SK-N-SH (cell line): ENCODE measurements at regions not wholly inside any gene's neighbourhood (a gene's known extent, or its start where the extent isn't known, plus 50 kb on each side); places are given as distances from the start of the nearest gene placed in this dataset.

Experiments
- CTCF ChIA-PET: fragments of 300-600, 350-600 bp; formaldehyde crosslinking; extraction: SDS; loops from one replicate; lab custom pipeline; 2021; lab: Yijun Ruan, JAX
- POLR2A ChIA-PET: fragments of 350-600 bp; sonication (Branson Sonifier 250); formaldehyde crosslinking; extraction: SDS; loops from one replicate; lab custom pipeline; 2020; ENCODE audit warnings: antibody characterized with exemption, inconsistent platforms; lab: Yijun Ruan, JAX
- DNase-seq: peaks from one replicate; pipeline ENCODE4 v3.0.0; 2012
- H2AFZ ChIP-seq: fragments of 200-600 bp; sonication (generic); 2 replicates; pipeline ENCODE4 v1.8.1; 2016; ENCODE audit warnings: antibody characterized with exemption, mild to moderate bottlenecking, low read depth
- H3F3A ChIP-seq: fragments of 200-600 bp; sonication (generic); replicated peaks from 2 replicates; pipeline ENCODE3; 2016; ENCODE audit warnings: antibody characterized with exemption, mild to moderate bottlenecking; ENCODE audit not compliant: insufficient read depth
- H3K27ac ChIP-seq, 2 experiments: fragments of 200-500 bp in 1 of 2; fragments of 200-600 bp in 1 of 2; sonication (Bioruptor generic) in 1 of 2; sonication (generic), shearing (Covaris generic) in 1 of 2; 2 replicates each; pipeline versions ENCODE4 v1.5.1 to v1.6.1; 2014 to 2016; ENCODE audit warnings: low read depth in 2 of 2, inconsistent platforms in 1 of 2, low read length in 1 of 2, mild to moderate bottlenecking in 1 of 2, mixed read lengths in 1 of 2
- H3K27me3 ChIP-seq: fragments of 200-600 bp; sonication (generic), shearing (Covaris generic); 2 replicates; pipeline ENCODE4 v1.6.1; 2016; ENCODE audit warnings: mixed run types; ENCODE audit not compliant: insufficient read depth
- H3K36me3 ChIP-seq, 2 experiments: fragments of 200-500 bp in 1 of 2; fragments of 200-600 bp in 1 of 2; sonication (Bioruptor generic) in 1 of 2; sonication (generic) in 1 of 2; replicated peaks in 1 of 2; 2 replicates each; pipeline versions ENCODE3 to v1.5.1; 2014 to 2016; ENCODE audit warnings: low read length in 1 of 2, mild to moderate bottlenecking in 1 of 2; ENCODE audit not compliant: insufficient read depth in 2 of 2, control insufficient read depth in 1 of 2
- H3K4me1 ChIP-seq, 2 experiments: fragments of 200-500 bp in 1 of 2; fragments of 200-600 bp in 1 of 2; sonication (Bioruptor generic) in 1 of 2; sonication (generic), shearing (Covaris generic) in 1 of 2; 2 replicates each; pipeline versions ENCODE4 v1.5.1 to v1.6.1; 2014 to 2016; ENCODE audit warnings: low read depth in 1 of 2, low read length in 1 of 2, mixed run types in 1 of 2; ENCODE audit not compliant: insufficient read depth in 2 of 2, control insufficient read depth in 1 of 2
- H3K4me2 ChIP-seq: fragments of 200-600 bp; sonication (generic), shearing (Covaris generic); 2 replicates; pipeline ENCODE4 v1.6.1; 2017; ENCODE audit warnings: mixed run types
- H3K4me3 ChIP-seq, 2 experiments: fragments of 200-500 bp in 1 of 2; fragments of 200-600 bp in 1 of 2; sonication (Bioruptor generic) in 1 of 2; sonication (generic), shearing (Covaris generic) in 1 of 2; 2 replicates each; pipeline versions ENCODE4 v1.5.1 to v1.8.1; 2014 to 2016; ENCODE audit warnings: low read depth in 2 of 2, inconsistent platforms in 1 of 2, low read length in 1 of 2, mild to moderate bottlenecking in 1 of 2, mixed read lengths in 1 of 2, moderate library complexity in 1 of 2
- H3K79me2 ChIP-seq: fragments of 200-600 bp; sonication (generic); 2 replicates; pipeline ENCODE4 v1.8.1; 2017; ENCODE audit warnings: mild to moderate bottlenecking; ENCODE audit not compliant: insufficient read depth
- H3K9ac ChIP-seq: fragments of 200-600 bp; sonication (generic); 2 replicates; pipeline ENCODE4 v1.6.1; 2017; ENCODE audit warnings: mixed run types
- H3K9me2 ChIP-seq: fragments of 200-600 bp; sonication (generic); 2 replicates; pipeline ENCODE4 v1.6.1; 2017; ENCODE audit warnings: mixed run types
- H3K9me3 ChIP-seq: fragments of 200-600 bp; sonication (generic); 2 replicates; pipeline ENCODE4 v1.6.1; 2017; ENCODE audit warnings: mixed run types, mild to moderate bottlenecking, moderate library complexity
- H4K20me1 ChIP-seq: fragments of 200-600 bp; sonication (generic); 2 replicates; pipeline ENCODE4 v1.6.1; 2017; ENCODE audit warnings: mild to moderate bottlenecking, mixed run types; ENCODE audit not compliant: insufficient read depth
- CHD2 ChIP-seq: fragments of 150-350 bp; IDR thresholded peaks from 2 replicates; pipeline ENCODE4 v1.6.1; 2018; ENCODE audit warnings: low read length; ENCODE audit not compliant: partially characterized antibody
- ELF1 ChIP-seq: IDR thresholded peaks from 2 replicates; pipeline ENCODE4 v1.4.0; 2012
- EP300 ChIP-seq, 2 experiments: IDR thresholded peaks; 2 replicates each; pipeline versions ENCODE4 v1.4.0 to v1.6.1; 2012; ENCODE audit warnings: borderline replicate concordance in 1 of 2, low read depth in 1 of 2, low read length in 1 of 2
- FOSL2 ChIP-seq: IDR thresholded peaks from 2 replicates; pipeline ENCODE4 v1.4.0; 2012; ENCODE audit warnings: low read depth, mild to moderate bottlenecking, moderate library complexity, borderline replicate concordance
- FOXJ3 ChIP-seq: sonication (generic); formaldehyde crosslinking; IDR thresholded peaks from 2 replicates; pipeline ENCODE4 v1.5.1; 2020; ENCODE audit warnings: mild to moderate bottlenecking, missing genetic modification reagents
- FOXM1 ChIP-seq: IDR thresholded peaks from 2 replicates; pipeline ENCODE4 v1.4.0; 2012; ENCODE audit warnings: low read depth, mild to moderate bottlenecking
- GABPA ChIP-seq: IDR thresholded peaks from 2 replicates; pipeline ENCODE4 v1.4.0; 2012; ENCODE audit warnings: low read depth, mild to moderate bottlenecking
- MEF2A ChIP-seq: IDR thresholded peaks from 2 replicates; pipeline ENCODE4 v1.4.0; 2012; ENCODE audit warnings: low read depth, borderline replicate concordance
- NFIC ChIP-seq: IDR thresholded peaks from 2 replicates; pipeline ENCODE4 v1.4.0; 2012; ENCODE audit warnings: borderline replicate concordance
- RFX5 ChIP-seq: IDR thresholded peaks from 2 replicates; pipeline ENCODE4 v1.6.1; 2012; ENCODE audit warnings: mild to moderate bottlenecking, improper control_type of control experiment, low read length
- RXRA ChIP-seq: IDR thresholded peaks from 2 replicates; pipeline ENCODE4 v1.4.0; 2012; ENCODE audit warnings: low read depth, mild to moderate bottlenecking, borderline replicate concordance
- SMC3 ChIP-seq: IDR thresholded peaks from 2 replicates; pipeline ENCODE4 v1.6.1; 2012; ENCODE audit warnings: low read depth, low read length, improper control_type of control experiment
- TAF1 ChIP-seq: IDR thresholded peaks from 2 replicates; pipeline ENCODE4 v1.6.1; 2012; ENCODE audit warnings: low read depth, mild to moderate bottlenecking, low read length, moderate library complexity, borderline replicate concordance
- TCF12 ChIP-seq: IDR thresholded peaks from 2 replicates; pipeline ENCODE4 v1.4.0; 2012
- YY1 ChIP-seq: IDR thresholded peaks from 2 replicates; pipeline ENCODE4 v1.4.0; 2012; ENCODE audit warnings: low read depth, mild to moderate bottlenecking
- WGBS: methylation state at CpG from one replicate; pipeline ENCODE4 v1.1.6; 2017; ENCODE audit warnings: low lambda C conversion rate; 5-methylcytosine and 5-hydroxymethylcytosine counted together
- TF ChIP-seq, protein P1 (sequence below): IDR thresholded peaks from 2 replicates; pipeline ENCODE4; 2012
- TF ChIP-seq, protein P2 (sequence below): fragments of 150-350 bp; IDR thresholded peaks from 2 replicates; pipeline ENCODE4 v1.6.1; 2016; ENCODE audit warnings: mild to moderate bottlenecking, low read depth, low read length
- TF ChIP-seq, protein P3 (sequence below): IDR thresholded peaks from 2 replicates; pipeline ENCODE4 v1.4.0; 2012; ENCODE audit warnings: low read depth, borderline replicate concordance
- TF ChIP-seq, protein P4 (sequence below): fragments of 150-350 bp; IDR thresholded peaks from 2 replicates; pipeline ENCODE4 v1.6.1; 2017; ENCODE audit warnings: antibody characterized with exemption, low read length, low read depth, borderline replicate concordance
- TF ChIP-seq, protein P5 (sequence below): fragments of 200-600 bp; sonication (generic); IDR thresholded peaks from 2 replicates; pipeline ENCODE4 v1.6.1; 2017; ENCODE audit warnings: antibody characterized with exemption, mild to moderate bottlenecking, moderate library complexity

DNA sequence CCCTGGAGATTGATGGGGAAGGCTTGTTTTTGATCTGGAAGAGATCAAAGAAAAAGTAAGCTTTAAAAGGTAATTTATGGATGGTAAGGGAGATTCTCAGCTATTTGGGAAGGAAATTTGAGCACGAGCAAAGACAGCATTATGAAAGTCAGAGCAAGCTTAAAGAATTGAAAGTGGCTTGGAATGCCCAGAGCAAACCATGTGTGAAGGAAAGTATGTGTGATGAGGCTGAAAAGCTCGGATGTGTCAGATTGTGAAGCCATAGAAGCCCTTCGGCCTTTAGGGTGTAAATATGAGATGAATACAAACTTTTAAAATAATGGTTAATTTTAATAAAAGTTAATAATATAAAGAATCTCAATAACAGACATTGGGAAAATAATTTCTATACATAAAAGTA, 377.4 kb upstream of the DSEL start:
- ChIA-PET CTCF (interaction anchor here (0.6 kb wide), 1 partner anchor 1353 kb away, joined by 3 read pairs; no protein-coding TSS in a partner anchor), POLR2A (no interaction called here)
- Histone ChIP-seq H3K4me1 (no peaks in the 10 kb centered on the region), H3K79me2 (no peaks in the 10 kb centered on the region), H3K9me2 (no peaks in the 10 kb centered on the region), H3K4me2 (no peak overlapping the region), H2AFZ (no peak overlapping the region), H3F3A (no peaks in the 10 kb centered on the region), H3K36me3 (no peaks in the 10 kb centered on the region), H3K27me3 (no peaks in the 10 kb centered on the region), H3K27ac (no peak overlapping the region), H3K9me3 (no peaks in the 10 kb centered on the region), H3K9ac (no peak overlapping the region), H4K20me1 (no peaks in the 10 kb centered on the region), H3K4me3 (no peak overlapping the region)
- TF ChIP-seq RXRA (no peak), RFX5 (no peak), NFIC (no peak), EP300 (IDR thresholded peaks at IDR 0.05; ENCODE audit: borderline replicate concordance in 1 of 2, low read depth in 1 of 2, low read length in 1 of 2) (no peak), YY1 (no peak), ELF1 (no peak), FOSL2 (no peak), TAF1 (no peak), FOXJ3 (no peak), FOXM1 (no peak), MEF2A (no peak), TCF12 (no peak), SMC3 (no peak), GABPA (no peak), CHD2 (no peak)
- TF ChIP-seq, protein P1, sequence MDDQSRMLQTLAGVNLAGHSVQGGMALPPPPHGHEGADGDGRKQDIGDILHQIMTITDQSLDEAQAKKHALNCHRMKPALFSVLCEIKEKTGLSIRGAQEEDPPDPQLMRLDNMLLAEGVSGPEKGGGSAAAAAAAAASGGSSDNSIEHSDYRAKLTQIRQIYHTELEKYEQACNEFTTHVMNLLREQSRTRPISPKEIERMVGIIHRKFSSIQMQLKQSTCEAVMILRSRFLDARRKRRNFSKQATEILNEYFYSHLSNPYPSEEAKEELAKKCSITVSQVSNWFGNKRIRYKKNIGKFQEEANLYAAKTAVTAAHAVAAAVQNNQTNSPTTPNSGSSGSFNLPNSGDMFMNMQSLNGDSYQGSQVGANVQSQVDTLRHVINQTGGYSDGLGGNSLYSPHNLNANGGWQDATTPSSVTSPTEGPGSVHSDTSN: no peak
- TF ChIP-seq, protein P2, sequence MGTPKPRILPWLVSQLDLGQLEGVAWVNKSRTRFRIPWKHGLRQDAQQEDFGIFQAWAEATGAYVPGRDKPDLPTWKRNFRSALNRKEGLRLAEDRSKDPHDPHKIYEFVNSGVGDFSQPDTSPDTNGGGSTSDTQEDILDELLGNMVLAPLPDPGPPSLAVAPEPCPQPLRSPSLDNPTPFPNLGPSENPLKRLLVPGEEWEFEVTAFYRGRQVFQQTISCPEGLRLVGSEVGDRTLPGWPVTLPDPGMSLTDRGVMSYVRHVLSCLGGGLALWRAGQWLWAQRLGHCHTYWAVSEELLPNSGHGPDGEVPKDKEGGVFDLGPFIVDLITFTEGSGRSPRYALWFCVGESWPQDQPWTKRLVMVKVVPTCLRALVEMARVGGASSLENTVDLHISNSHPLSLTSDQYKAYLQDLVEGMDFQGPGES: no peak
- TF ChIP-seq, protein P3, sequence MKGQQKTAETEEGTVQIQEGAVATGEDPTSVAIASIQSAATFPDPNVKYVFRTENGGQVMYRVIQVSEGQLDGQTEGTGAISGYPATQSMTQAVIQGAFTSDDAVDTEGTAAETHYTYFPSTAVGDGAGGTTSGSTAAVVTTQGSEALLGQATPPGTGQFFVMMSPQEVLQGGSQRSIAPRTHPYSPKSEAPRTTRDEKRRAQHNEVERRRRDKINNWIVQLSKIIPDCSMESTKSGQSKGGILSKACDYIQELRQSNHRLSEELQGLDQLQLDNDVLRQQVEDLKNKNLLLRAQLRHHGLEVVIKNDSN: no peak
- TF ChIP-seq, protein P4, sequence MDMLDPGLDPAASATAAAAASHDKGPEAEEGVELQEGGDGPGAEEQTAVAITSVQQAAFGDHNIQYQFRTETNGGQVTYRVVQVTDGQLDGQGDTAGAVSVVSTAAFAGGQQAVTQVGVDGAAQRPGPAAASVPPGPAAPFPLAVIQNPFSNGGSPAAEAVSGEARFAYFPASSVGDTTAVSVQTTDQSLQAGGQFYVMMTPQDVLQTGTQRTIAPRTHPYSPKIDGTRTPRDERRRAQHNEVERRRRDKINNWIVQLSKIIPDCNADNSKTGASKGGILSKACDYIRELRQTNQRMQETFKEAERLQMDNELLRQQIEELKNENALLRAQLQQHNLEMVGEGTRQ: no peak
- TF ChIP-seq, protein P5, sequence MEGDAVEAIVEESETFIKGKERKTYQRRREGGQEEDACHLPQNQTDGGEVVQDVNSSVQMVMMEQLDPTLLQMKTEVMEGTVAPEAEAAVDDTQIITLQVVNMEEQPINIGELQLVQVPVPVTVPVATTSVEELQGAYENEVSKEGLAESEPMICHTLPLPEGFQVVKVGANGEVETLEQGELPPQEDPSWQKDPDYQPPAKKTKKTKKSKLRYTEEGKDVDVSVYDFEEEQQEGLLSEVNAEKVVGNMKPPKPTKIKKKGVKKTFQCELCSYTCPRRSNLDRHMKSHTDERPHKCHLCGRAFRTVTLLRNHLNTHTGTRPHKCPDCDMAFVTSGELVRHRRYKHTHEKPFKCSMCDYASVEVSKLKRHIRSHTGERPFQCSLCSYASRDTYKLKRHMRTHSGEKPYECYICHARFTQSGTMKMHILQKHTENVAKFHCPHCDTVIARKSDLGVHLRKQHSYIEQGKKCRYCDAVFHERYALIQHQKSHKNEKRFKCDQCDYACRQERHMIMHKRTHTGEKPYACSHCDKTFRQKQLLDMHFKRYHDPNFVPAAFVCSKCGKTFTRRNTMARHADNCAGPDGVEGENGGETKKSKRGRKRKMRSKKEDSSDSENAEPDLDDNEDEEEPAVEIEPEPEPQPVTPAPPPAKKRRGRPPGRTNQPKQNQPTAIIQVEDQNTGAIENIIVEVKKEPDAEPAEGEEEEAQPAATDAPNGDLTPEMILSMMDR: no peak
- no peak for DNase-seq
- WGBS: 83% methylated on average over 3 of the region's 3 CpGs
